ENCODE measurements at regions not wholly inside any gene's neighbourhood (a gene's known extent, or its start where the extent isn't known, plus 50 kb on each side); places are given as distances from the start of the nearest gene placed in this dataset.
A peak's percentile ranks its signal among the peaks of the same experiment; 100 is the strongest.
"Not testable (repeated sequence)": the region's sequence is repeated elsewhere in the genome, so short reads cannot be mapped to it uniquely, and the experiment has no call there.

DNA sequence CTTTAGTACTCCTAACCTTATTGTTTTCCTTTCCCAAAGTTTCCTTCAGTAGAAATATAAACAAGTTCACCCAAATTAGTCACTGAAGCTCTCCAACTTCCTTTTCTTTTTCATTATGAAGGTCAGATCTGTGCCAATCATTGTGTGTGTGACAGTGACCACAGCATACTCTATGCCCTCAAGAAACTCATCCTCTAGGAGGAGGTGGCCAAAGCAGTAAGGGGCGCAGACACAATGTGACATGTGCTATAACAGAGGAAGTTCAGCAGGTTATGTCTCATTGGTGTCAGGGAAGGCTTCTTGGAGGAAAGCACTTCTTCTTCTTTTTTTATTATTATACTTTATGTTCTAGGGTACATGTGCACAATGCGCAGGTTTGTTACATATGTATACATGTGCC, 60.0 kb upstream of the PSME4 start:
- DNase-seq, result no peak

DNA sequence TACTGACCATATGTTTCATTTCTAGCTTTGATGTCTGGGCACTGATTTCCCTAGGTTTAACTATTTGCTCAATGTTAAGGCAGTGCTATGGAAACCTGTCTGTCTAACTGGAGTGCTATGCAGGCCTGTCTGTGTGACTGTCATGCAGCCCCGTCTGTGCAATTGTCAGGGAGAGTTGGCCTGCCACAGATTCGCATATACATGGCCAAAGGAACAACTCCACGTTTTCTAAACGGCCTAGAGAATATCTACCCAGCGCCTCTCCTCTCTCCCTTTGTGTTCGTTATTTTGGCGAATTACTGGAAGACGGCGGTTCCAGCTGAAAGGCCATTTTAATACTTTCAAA, 59.6 kb upstream of the PSME4 start:
- DNase-seq, result no peak

DNA sequence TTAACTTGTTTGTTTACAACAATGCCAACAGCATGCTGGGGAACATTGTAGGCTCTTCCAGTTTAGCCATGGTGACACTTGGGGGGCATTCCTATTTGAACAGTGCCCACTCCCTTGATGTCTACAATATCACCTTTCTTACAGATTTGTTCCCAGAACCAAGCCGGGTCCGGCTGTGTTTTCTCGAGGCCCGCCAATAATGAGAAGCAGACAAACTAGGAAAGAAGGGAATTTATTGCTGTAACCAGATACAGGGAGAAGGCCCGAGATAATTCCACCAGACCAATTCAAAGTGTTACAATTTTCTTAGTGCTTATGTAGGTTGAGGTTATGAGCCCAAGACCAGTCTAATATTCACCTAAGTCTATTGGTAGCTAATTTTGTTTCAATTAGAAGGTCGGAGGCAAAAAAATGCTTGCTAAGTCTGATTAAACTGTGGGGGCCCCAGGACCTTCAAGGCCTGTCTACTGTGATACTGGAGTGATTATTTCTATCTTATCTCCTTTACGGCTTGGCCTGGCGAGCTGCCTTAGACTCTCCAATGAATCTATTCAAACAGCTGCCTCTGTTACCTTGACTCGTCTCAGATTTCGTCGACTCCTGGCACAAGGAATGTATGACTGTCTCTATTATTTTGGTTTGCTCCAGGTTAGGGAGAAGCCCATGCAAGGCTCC, 59.1 kb upstream of the PSME4 start:
- peak; percentile 16 for DNase-seq

DNA sequence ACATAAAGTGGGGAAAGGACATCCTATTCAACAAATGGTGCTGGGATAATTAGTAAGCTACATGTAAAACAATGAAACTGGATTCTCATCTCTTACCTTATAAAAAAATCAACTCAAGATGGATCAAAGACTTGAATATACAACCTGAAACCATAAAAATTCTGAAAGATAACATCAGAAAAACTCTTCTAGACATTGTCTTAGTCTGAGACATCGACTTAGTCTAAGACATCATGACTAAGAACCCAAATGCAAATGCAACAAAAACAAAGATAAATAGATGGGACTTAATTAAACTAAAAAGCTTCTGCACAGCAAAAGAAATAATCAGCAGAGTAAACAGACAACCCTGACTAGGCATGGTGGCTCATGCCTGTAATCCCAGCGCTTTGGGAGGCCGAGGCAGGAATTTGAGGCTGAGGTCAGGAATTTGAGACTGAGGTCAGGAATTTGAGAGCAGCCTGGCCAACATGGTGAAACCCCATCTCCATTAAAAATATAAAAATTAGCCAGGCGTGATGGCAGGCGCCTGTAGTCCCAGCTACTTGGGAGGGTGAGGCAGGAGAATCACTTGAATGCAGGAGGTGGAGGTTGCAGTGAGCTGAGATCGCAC, 54.8 kb upstream of the PSME4 start:
- not testable (repeated sequence) for DNase-seq

DNA sequence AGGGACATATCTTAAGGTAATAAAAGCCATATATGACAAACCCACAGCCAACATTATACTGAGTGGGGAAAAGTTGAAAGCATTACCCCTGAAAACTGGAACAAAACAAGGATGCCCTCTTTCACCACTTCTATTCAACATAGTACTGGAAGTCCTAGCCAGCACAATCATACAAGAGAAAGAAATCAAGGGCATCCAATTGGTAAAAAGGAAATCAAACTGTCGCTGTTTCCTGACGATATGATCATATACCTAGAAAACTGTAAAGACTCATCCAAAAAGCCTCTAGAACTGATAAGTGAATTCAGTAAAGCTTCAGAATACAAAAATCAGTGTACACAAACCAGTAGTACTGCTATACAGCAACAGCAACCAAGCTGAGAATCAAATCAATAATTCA, 53.8 kb upstream of the PSME4 start:
- no peak for DNase-seq

DNA sequence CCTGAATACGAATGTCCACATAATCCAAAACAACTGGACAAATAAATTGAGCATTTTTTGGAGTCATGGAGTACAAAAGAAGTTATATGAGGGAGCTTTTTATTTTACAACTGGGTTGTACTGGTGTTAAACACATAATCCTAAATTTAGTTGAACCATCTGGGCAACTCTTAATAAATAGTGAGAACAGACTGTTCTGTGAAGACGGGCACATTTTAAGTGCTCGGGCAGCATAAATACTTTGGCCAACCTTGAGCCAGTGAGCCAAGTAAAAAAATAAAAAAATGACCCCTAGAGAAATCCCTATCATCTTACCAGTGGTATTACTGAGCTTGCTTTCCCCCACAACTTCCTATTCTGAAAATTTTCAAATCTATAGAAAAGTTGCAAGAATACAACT, 50.9 kb upstream of the PSME4 start:
- DNase-seq, result no peak

DNA sequence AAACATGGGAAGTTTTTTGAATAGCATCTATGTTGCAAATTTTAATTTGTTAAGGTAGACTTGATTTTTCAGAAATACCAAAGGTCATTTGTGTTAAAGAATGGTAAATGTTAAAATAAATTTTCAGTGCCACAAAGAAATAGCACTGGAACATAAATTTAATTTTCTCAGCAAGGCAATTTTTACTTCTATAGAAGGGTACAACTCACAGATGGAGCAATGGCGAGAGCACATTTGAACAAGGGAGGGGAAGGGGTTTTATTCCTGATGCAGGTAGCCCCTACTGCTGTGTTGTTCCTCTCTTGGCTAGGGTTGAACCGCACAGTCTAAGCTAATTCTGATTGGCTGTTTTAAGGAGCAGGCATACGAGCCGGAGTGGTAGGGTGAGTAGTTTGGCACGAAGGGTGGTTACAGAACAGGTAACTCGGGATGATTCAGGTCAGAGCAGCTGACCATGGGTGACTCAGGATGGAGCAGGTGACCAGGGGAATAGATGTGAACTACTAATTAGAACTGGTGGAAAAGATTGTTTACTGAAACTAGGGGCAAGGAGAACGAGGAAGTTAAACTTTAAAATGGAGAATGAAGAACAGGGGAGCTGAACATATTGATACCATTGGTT, 50.1 kb upstream of the PSME4 start:
- DNase-seq, result no peak
